GM23338 (cell line): ENCODE measurements at regions not wholly inside any gene's neighbourhood (a gene's known extent, or its start where the extent isn't known, plus 50 kb on each side); places are given as distances from the start of the nearest gene placed in this dataset.
A peak's percentile ranks its signal among the peaks of the same experiment; 100 is the strongest.

Experiments used
- ATAC-seq: fragments of 200-7000 bp; cut with Tn5 transposase; 3 replicates; pipeline ENCODE4 v1.9.1; 2020
- DNase-seq: peaks from one replicate; pipeline ENCODE4 v3.0.0-alpha.2; 2015; ENCODE audit warnings: low spot score
- H2AFZ ChIP-seq: fragments of 200-600 bp; sonication (generic); 2 replicates; pipeline ENCODE4 v1.8.0; 2016; ENCODE audit warnings: antibody characterized with exemption, mild to moderate bottlenecking, moderate library complexity
- H3F3A ChIP-seq: fragments of 200-600 bp; sonication (generic); replicated peaks from 2 replicates; pipeline ENCODE4 v1.8.0; 2017; ENCODE audit warnings: antibody characterized with exemption, mixed run types, low read depth
- H3K27ac ChIP-seq: fragments of 200-600 bp; sonication (generic); 2 replicates; pipeline ENCODE4 v1.6.1; 2016; ENCODE audit warnings: low read depth
- H3K27me3 ChIP-seq: fragments of 200-600 bp; sonication (generic); 2 replicates; pipeline ENCODE4 v1.8.0; 2016; ENCODE audit warnings: mild to moderate bottlenecking, mixed run types, moderate library complexity; ENCODE audit not compliant: insufficient read depth
- H3K36me3 ChIP-seq: fragments of 200-600 bp; sonication (generic); 2 replicates; pipeline ENCODE4 v1.8.0; 2016; ENCODE audit warnings: mild to moderate bottlenecking; ENCODE audit not compliant: insufficient read depth
- H3K4me1 ChIP-seq: fragments of 200-600 bp; sonication (generic); 2 replicates; pipeline ENCODE4 v1.8.0; 2016; ENCODE audit warnings: mild to moderate bottlenecking, moderate library complexity; ENCODE audit not compliant: insufficient read depth
- H3K4me2 ChIP-seq: fragments of 200-600 bp; sonication (generic); 2 replicates; pipeline ENCODE4 v1.7.1; 2017; ENCODE audit warnings: mixed run types
- H3K4me3 ChIP-seq: fragments of 200-600 bp; sonication (generic); 2 replicates; pipeline ENCODE4 v1.6.1; 2016; ENCODE audit warnings: mixed run types
- H3K79me2 ChIP-seq: fragments of 200-600 bp; sonication (generic); replicated peaks from 2 replicates; pipeline ENCODE4 v1.8.0; 2017; ENCODE audit warnings: mild to moderate bottlenecking; ENCODE audit not compliant: insufficient read depth
- H3K9me2 ChIP-seq: fragments of 200-600 bp; sonication (generic); 2 replicates; pipeline ENCODE4 v1.8.0; 2017; ENCODE audit not compliant: insufficient read depth
- H4K20me1 ChIP-seq: fragments of 200-600 bp; sonication (generic); replicated peaks from 2 replicates; pipeline ENCODE4 v1.8.0; 2017; ENCODE audit warnings: mild to moderate bottlenecking; ENCODE audit not compliant: insufficient read depth
- H3K27ac Mint-ChIP-seq: 2 replicates; pipeline ENCODE4 v1.8.0; 2020; ENCODE audit warnings: inconsistent platforms, mild to moderate bottlenecking, moderate library complexity, mixed read lengths
- H3K27me3 Mint-ChIP-seq: 3 replicates; pipeline ENCODE4 v1.8.0; 2022; ENCODE audit warnings: low read depth, mild to moderate bottlenecking, moderate library complexity, mixed read lengths, inconsistent platforms; ENCODE audit not compliant: insufficient read depth, poor library complexity
- H3K36me3 Mint-ChIP-seq: 3 replicates; pipeline ENCODE4 v1.8.0; 2021; ENCODE audit warnings: low read depth, mild to moderate bottlenecking, inconsistent platforms, moderate library complexity, mixed read lengths
- H3K4me1 Mint-ChIP-seq: 3 replicates; pipeline ENCODE4 v1.8.0; 2020; ENCODE audit warnings: mild to moderate bottlenecking, inconsistent platforms, mixed read lengths
- H3K4me3 Mint-ChIP-seq: 3 replicates; pipeline ENCODE4 v1.8.0; 2021; ENCODE audit warnings: moderate library complexity, mild to moderate bottlenecking, inconsistent platforms, mixed read lengths
- H3K9me3 Mint-ChIP-seq: 3 replicates; pipeline ENCODE4 v1.8.0; 2020; ENCODE audit warnings: moderate library complexity, mild to moderate bottlenecking, inconsistent platforms, mixed read lengths
- EZH2 ChIP-seq: fragments of 200-600 bp; sonication (generic); IDR thresholded peaks from one replicate; pipeline ENCODE4 v1.8.0; 2017; ENCODE audit warnings: antibody characterized with exemption, mild to moderate bottlenecking, low read depth; ENCODE audit not compliant: unreplicated experiment
- EZH2phosphoT487 ChIP-seq: fragments of 200-600 bp; sonication (generic); IDR thresholded peaks from one replicate; pipeline ENCODE4 v1.8.1; 2018; ENCODE audit warnings: antibody characterized with exemption; ENCODE audit not compliant: unreplicated experiment
- JUNB ChIP-seq: IDR thresholded peaks from one replicate; pipeline ENCODE4 v1.6.1; 2016; ENCODE audit warnings: antibody characterized with exemption; ENCODE audit not compliant: unreplicated experiment
- NANOG ChIP-seq: IDR thresholded peaks from 2 replicates; pipeline ENCODE4 v1.6.1; 2016; ENCODE audit warnings: antibody characterized with exemption, borderline replicate concordance
- POLR2AphosphoS5 ChIP-seq: IDR thresholded peaks from 2 replicates; pipeline ENCODE4 v1.6.1; 2016; ENCODE audit warnings: antibody characterized with exemption, low read depth
- ZNF114 ChIP-seq: fragments of 250-450 bp; sonication (Bioruptor Pico); IDR thresholded peaks from 2 replicates; pipeline ENCODE4 v1.5.0; 2020; ENCODE audit warnings: mild to moderate bottlenecking, moderate library complexity
- ZNF331 ChIP-seq: fragments of 250-450 bp; sonication (Bioruptor Pico); IDR thresholded peaks from 2 replicates; pipeline ENCODE4 v1.5.0; 2020; ENCODE audit warnings: low read depth, mild to moderate bottlenecking, moderate library complexity
- TF ChIP-seq, protein P1 (sequence below): IDR thresholded peaks from one replicate; pipeline ENCODE4 v1.6.1; 2018; ENCODE audit warnings: antibody characterized with exemption; ENCODE audit not compliant: unreplicated experiment
- TF ChIP-seq, protein P2 (sequence below), 2 experiments: fragments of 200-600 bp in 1 of 2; sonication (generic) in 1 of 2; conservative IDR thresholded peaks; 2 replicates each; pipeline versions ENCODE4 v1.5.1 to v1.6.1; 2016 to 2017; ENCODE audit warnings: antibody characterized with exemption in 2 of 2, low read depth in 2 of 2, mild to moderate bottlenecking in 2 of 2, moderate library complexity in 1 of 2

DNA sequence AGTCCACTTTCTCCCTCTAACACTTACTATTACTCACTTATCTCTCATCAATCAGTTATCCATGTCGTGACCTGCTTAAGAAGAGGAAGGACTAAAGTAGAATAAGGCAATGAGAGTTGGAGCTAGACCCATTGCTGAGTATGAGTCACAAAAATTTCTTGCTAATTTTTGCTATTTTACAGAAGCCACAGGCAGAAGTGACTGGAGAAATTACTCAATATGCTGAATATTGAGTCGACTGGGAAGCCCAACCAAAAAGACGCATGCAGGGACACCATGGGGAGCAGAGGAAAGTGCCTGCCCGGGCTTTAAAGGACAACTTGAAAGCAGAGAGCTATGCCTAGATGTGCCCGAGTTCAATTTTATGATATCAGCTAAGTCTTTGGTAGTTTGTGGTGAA lies 115.4 kb upstream of the FOXG1 start:
- Histone ChIP-seq H3K9me2 (no peaks in the 10 kb centered on the region), H3K36me3 (no peaks in the 10 kb centered on the region), H4K20me1 (no peaks in the 10 kb centered on the region), H3K27me3 (no peaks in the 10 kb centered on the region), H3K27ac (no peak overlapping the region), H3K4me3 (no peak overlapping the region), H3K4me2 (no peak overlapping the region), H2AFZ (no peak overlapping the region), H3F3A (no peaks in the 10 kb centered on the region), H3K79me2 (no peaks in the 10 kb centered on the region), H3K4me1 (peaks cover 6% of the 10 kb centered on the region; the same call in 1 of the 2 replicates)
- Mint-ChIP-seq H3K4me3 (no peak overlapping the region), H3K9me3 (no peaks in the 10 kb centered on the region; the same call in 2 of the 3 replicates), H3K27ac (no peak overlapping the region), H3K36me3 (no peaks in the 10 kb centered on the region; the same call in 2 of the 3 replicates), H3K27me3 (no peaks in the 10 kb centered on the region), H3K4me1 (peaks cover 9% of the 10 kb centered on the region)
- TF ChIP-seq ZNF331 (CRISPR knock-in tag) (no peak), EZH2 (no peak), POLR2AphosphoS5 (no peak), ZNF114 (CRISPR knock-in tag) (no peak), JUNB (no peak), NANOG (no peak)
- TF ChIP-seq, protein P1, sequence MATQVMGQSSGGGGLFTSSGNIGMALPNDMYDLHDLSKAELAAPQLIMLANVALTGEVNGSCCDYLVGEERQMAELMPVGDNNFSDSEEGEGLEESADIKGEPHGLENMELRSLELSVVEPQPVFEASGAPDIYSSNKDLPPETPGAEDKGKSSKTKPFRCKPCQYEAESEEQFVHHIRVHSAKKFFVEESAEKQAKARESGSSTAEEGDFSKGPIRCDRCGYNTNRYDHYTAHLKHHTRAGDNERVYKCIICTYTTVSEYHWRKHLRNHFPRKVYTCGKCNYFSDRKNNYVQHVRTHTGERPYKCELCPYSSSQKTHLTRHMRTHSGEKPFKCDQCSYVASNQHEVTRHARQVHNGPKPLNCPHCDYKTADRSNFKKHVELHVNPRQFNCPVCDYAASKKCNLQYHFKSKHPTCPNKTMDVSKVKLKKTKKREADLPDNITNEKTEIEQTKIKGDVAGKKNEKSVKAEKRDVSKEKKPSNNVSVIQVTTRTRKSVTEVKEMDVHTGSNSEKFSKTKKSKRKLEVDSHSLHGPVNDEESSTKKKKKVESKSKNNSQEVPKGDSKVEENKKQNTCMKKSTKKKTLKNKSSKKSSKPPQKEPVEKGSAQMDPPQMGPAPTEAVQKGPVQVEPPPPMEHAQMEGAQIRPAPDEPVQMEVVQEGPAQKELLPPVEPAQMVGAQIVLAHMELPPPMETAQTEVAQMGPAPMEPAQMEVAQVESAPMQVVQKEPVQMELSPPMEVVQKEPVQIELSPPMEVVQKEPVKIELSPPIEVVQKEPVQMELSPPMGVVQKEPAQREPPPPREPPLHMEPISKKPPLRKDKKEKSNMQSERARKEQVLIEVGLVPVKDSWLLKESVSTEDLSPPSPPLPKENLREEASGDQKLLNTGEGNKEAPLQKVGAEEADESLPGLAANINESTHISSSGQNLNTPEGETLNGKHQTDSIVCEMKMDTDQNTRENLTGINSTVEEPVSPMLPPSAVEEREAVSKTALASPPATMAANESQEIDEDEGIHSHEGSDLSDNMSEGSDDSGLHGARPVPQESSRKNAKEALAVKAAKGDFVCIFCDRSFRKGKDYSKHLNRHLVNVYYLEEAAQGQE: no peak
- ATAC-seq: no peak
- peak; percentile 32 for DNase-seq

DNA sequence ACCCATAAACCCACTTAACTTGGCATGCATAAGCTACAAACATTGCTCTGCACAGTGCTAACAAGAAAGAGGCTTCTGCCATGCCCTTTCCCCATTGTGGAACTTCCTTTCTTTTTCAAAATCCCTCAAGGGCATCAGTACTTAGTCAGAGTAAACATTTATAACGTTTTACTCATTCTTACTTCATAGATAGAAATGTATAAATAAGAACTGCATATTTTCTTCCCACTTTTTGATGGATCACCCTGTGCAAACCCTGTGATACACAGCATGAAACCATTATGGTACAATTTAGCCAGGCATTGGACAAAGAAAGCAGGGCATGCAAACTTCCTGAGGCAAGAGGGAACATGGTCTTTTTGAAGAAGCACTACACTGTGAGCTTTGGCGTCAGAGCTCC lies 113.8 kb upstream of the FOXG1 start:
- H3K36me3 ChIP-seq: no peaks in the 10 kb centered on the region
- no peak overlapping the region for H3K4me2 ChIP-seq
- H3K4me3 Mint-ChIP-seq: no peak overlapping the region
- H3K27me3 ChIP-seq: no peaks in the 10 kb centered on the region
- no peaks in the 10 kb centered on the region for H3K9me2 ChIP-seq
- no peaks in the 10 kb centered on the region for H3K79me2 ChIP-seq
- peak overlapping the region; percentile 63; the same call in 1 of the 2 replicates for H3K27ac Mint-ChIP-seq
- TF ChIP-seq EZH2phosphoT487 (no peak), ZNF331 (CRISPR knock-in tag) (no peak), ZNF114 (CRISPR knock-in tag) (no peak), EZH2 (no peak), JUNB (no peak), NANOG (no peak)
- TF ChIP-seq, protein P2, sequence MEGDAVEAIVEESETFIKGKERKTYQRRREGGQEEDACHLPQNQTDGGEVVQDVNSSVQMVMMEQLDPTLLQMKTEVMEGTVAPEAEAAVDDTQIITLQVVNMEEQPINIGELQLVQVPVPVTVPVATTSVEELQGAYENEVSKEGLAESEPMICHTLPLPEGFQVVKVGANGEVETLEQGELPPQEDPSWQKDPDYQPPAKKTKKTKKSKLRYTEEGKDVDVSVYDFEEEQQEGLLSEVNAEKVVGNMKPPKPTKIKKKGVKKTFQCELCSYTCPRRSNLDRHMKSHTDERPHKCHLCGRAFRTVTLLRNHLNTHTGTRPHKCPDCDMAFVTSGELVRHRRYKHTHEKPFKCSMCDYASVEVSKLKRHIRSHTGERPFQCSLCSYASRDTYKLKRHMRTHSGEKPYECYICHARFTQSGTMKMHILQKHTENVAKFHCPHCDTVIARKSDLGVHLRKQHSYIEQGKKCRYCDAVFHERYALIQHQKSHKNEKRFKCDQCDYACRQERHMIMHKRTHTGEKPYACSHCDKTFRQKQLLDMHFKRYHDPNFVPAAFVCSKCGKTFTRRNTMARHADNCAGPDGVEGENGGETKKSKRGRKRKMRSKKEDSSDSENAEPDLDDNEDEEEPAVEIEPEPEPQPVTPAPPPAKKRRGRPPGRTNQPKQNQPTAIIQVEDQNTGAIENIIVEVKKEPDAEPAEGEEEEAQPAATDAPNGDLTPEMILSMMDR (conservative IDR thresholded peaks at IDR 0.05; ENCODE audit: low read depth in 2 of 2): no peak
- no peaks in the 10 kb centered on the region for H3F3A ChIP-seq
- no peak overlapping the region for H3K27ac ChIP-seq
- H2AFZ ChIP-seq: 0 out of 2 replicates have a peak overlapping the region, but pooled peaks have one; percentile 45
- H3K4me1 Mint-ChIP-seq: peaks cover 9% of the 10 kb centered on the region
- no peaks in the 10 kb centered on the region for H4K20me1 ChIP-seq
- H3K9me3 Mint-ChIP-seq: no peaks in the 10 kb centered on the region; the same call in 2 of the 3 replicates
- H3K4me3 ChIP-seq: no peak overlapping the region
- no peaks in the 10 kb centered on the region for H3K27me3 Mint-ChIP-seq
- no peak for ATAC-seq
- H3K4me1 ChIP-seq: peaks cover 6% of the 10 kb centered on the region; the same call in 1 of the 2 replicates
- no peaks in the 10 kb centered on the region; the same call in 2 of the 3 replicates for H3K36me3 Mint-ChIP-seq
- DNase-seq: no peak
